Testis (tissue), 2 donors: ENCODE measurements at regions not wholly inside any gene's neighbourhood (a gene's known extent, or its start where the extent isn't known, plus 50 kb on each side); places are given as distances from the start of the nearest gene placed in this dataset.

Source experiments
- POLR2A ChIP-seq: fragments of 450-650 bp; IDR thresholded peaks from one replicate; pipeline ENCODE4 v1.6.1; 2017; ENCODE audit warnings: antibody characterized with exemption, mild to moderate bottlenecking, moderate library complexity
- TF ChIP-seq, protein P1 (sequence below), 3 experiments: fragments of 450-650 bp in 2 of 3; fragments of 200-600 bp in 1 of 3; sonication (generic) in 1 of 3; IDR thresholded peaks; one replicate each; pipeline ENCODE4 v1.5.1; 2016 to 2019; ENCODE audit warnings: antibody characterized with exemption in 3 of 3, mild to moderate bottlenecking in 2 of 3, moderate library complexity in 1 of 3

GRCh38 chr15:81473177-81473576, 99.2 kb upstream of the TMC3 start:
- TF ChIP-seq, protein P1, sequence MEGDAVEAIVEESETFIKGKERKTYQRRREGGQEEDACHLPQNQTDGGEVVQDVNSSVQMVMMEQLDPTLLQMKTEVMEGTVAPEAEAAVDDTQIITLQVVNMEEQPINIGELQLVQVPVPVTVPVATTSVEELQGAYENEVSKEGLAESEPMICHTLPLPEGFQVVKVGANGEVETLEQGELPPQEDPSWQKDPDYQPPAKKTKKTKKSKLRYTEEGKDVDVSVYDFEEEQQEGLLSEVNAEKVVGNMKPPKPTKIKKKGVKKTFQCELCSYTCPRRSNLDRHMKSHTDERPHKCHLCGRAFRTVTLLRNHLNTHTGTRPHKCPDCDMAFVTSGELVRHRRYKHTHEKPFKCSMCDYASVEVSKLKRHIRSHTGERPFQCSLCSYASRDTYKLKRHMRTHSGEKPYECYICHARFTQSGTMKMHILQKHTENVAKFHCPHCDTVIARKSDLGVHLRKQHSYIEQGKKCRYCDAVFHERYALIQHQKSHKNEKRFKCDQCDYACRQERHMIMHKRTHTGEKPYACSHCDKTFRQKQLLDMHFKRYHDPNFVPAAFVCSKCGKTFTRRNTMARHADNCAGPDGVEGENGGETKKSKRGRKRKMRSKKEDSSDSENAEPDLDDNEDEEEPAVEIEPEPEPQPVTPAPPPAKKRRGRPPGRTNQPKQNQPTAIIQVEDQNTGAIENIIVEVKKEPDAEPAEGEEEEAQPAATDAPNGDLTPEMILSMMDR (IDR thresholded peaks at IDR 0.05), result no peak
- no peak for TF ChIP-seq POLR2A
